DMS153 treated with DMSO at 0.1 percent for 48 hours (cell line): ENCODE measurements at regions not wholly inside any gene's neighbourhood (a gene's known extent, or its start where the extent isn't known, plus 50 kb on each side); places are given as distances from the start of the nearest gene placed in this dataset.

Source experiments
- DNase-seq: peaks from one replicate; lab custom pipeline; 2025; ENCODE audit not compliant: unreplicated experiment; lab: John Stamatoyannopoulos, UW

DNA sequence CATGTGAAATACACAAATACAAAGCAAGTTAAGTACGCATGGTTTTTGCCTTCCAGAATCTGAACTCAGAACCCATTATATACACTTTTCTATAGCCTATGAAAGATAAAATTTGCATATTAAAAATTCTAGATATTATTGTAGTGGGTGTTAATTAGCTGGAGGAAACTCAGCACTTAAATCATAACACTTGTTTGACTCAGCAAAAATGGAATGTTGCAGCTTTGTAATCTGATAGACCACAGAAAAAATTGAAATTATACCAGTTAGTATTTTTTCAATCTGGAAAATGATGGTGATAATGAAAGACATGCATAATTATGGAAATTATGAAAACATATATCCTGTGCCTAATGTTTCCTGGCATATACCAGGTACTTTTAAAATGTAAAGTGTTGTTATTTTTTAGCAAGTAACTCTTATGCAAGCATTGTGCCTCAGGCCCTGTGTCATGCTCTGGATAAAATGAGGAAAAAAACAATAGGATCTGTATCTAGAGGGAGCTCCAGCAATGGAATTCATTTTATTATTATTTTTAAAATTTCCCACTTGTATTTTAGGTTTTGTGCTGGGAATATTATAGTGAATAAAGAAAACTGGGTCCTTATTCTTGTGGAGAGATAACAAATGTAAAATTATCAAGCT is 490.4 kb upstream of the SEMA3A start:
- no peak for DNase-seq

- no peak for DNase-seq
Observed at GRCh38 chr7:84682543-84682942, 488.0 kb upstream of the SEMA3A start.

GRCh38 chr7:84678841-84679240 is 484.3 kb upstream of the SEMA3A start:
- DNase-seq = no peak

- DNase-seq = no peak
Observed at GRCh38 chr7:84677117-84677732, 482.6 kb upstream of the SEMA3A start.

GRCh38 chr7:84675633-84676034 is 481.0 kb upstream of the SEMA3A start:
- no peak for DNase-seq

DNA sequence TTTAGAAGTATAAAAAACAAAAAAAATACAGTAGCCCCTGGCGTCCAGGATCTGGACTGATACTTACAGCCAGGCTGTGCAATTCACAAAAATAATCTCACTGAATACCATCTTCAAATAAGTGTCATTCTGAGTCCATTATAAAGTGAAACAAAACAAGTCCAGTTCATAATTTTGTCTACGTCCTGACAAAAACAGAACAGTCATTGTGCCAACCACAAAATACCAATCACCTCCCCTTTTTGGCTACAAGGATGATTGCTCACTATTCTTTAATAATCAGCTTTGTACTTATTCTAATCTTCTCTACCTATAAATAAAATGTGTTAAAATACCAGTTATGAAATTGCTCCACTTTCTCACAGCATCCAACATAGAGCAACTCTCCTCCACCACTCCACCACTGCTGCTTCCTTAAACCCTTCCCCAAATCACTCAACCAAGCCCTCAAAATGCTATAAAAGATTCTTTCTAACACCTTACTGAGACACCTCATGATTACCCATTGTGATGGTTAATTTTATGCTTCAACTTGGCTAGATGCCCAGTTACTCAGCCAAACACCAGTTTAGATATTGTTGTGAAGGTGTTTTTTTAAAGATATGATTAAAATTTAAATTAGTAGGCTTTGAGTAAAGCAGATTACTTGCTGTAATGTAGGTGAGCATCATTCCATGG is 479.8 kb upstream of the SEMA3A start:
- DNase-seq = no peak

DNA sequence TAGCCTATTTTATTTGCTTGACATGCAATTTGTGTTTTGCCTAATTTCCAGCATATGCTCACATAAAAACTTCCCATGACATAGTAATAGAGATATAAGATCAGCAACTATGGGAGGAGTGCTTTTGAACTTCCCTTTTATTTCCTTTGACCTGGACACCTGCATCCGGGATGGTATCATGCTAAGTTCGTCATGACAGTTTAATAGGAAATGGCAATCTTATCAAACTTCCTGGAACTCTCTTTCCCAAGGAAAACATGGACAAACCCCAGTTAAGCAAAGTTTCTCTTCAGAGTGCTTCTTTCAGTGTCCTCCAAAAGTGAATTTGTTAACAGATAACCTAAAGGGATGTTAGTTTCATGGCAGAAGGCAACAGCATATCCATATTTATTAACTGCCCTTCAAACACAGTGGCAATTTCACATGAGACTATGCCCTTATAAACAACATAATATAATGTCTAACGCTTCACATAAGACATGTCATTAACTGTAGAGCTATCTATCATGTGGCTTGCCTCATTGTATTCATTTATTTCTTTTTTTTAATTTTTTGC is 474.7 kb upstream of the SEMA3A start:
- DNase-seq = no peak

GRCh38 chr7:84668116-84668515 is 473.5 kb upstream of the SEMA3A start:
- no peak for DNase-seq

GRCh38 chr7:84666651-84667050 is 472.1 kb upstream of the SEMA3A start:
- DNase-seq = no peak

DNA sequence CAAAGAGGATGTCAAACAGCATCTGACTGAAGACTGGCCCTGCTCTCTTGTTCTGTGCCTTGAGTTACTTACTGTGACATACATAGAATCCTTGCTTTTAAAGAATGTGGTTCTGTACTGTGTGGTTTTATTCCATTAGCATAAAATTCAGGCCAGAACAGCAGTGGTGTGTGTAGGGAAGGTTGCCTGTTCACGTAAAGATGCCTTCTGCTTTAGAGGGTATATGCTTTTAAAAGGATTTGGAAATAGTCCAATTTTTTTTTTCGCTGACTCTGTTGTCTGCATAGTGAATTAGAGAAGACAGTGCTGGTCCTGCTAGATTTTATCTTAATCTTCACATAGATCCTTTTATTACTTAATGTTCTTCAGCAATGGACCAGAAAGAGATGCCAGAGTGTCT is 470.8 kb upstream of the SEMA3A start:
- no peak for DNase-seq

GRCh38 chr7:84664626-84665025 is 470.0 kb upstream of the SEMA3A start:
- no peak for DNase-seq

DNA sequence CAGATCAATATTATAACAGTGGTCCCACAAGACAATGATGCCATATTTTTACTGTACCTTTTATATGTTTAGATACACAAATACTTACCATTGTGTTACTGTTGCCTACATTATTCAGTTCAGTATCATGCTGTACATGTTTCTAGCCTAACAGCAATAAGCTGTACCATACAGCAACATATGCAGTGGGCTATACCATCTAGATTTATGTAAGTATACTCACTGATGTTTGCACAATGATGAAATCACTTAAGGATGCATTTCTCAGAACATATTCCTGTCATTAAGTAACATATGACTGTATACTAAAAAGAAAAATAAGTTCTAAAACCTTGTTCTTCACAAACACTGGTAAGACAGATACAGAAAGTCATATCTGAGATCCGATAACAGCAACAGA is 468.6 kb upstream of the SEMA3A start:
- DNase-seq = no peak

- DNase-seq = no peak
Observed at GRCh38 chr7:84658286-84658685, 463.7 kb upstream of the SEMA3A start.

DNA sequence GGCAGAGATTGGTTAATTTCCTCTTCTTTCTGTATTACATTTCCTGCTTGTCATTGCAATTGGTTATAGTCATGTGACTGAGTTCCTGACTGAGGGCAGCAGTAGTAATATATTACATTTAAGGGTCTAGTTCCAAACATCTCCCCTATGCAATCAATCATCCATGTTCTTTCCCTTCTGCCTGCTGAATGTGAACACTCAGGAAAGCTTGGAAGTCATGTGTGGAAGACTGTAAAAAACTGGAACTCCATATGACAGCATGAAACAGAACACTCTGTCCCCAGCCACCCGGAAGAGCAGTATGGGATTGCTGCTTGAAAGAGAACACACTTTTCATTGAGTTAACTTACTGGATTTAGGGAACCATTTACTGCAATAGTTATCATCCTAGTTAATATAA is 459.7 kb upstream of the SEMA3A start:
- no peak for DNase-seq

GRCh38 chr7:84651876-84652275 is 457.3 kb upstream of the SEMA3A start:
- no peak for DNase-seq

DNA sequence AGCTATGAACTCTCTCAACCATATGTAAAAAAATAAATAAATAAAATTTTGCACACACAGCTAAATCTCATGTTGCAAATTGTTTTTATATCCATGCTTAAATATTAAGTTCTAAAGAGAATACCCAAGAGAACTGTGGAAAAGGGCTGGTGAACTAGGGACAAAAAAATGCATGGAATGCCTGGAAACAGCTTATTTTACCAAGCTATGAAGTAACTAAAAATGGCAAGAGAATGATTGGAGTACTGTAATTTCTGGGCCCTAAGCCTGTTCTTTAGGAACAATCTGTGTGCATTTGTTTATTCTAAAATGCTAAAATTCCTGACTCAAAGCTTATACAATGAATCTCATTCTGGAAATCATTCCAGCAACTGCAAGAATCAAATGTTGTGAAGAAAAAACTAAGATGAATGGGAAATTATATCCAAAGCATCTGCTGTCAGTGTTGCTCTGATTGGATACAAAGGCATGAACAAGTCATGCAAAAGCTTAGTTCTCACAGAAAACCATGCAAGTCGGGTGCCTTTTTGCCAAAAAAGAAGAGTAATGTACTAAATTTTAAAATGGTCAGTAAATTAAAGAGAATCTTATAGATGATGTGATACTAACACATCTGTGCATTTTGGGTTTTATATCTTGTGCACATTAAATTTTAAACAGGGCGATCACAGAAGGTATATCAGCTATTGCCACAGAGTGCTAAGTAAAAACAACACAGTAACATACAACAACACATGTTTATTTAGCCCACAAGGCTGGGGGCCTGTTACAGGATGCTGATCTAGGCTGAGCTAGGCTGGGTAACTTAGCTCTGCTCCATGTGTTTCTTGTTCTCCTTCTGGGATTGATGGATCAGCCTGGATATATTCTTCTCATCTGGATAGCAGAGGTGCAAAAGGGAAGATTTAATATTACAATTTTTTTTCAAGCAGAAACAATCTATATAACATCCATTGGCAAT is 453.5 kb upstream of the SEMA3A start:
- no peak for DNase-seq

DNA sequence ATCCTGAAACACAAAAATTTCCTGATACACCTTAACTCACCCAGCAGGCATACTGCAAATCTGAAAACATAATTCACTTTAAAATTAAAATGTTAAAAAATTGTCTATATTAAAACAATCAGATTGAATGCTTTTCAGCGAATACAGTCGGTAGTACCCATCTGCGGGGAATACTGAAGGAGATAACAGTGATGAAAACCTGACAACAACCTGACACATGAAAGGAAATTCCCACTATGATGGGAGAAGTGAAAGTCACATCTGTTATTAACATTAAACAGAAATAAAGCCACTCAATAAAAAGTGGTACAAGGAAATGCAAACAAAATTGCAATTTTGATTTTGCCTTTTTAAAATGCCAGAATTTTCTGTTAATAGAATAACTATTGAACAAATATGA is 448.0 kb upstream of the SEMA3A start:
- DNase-seq = no peak

- DNase-seq = no peak
Observed at GRCh38 chr7:84640637-84641036, 446.0 kb upstream of the SEMA3A start.

- no peak for DNase-seq
Observed at GRCh38 chr7:84638339-84638697, 443.7 kb upstream of the SEMA3A start.

DNA sequence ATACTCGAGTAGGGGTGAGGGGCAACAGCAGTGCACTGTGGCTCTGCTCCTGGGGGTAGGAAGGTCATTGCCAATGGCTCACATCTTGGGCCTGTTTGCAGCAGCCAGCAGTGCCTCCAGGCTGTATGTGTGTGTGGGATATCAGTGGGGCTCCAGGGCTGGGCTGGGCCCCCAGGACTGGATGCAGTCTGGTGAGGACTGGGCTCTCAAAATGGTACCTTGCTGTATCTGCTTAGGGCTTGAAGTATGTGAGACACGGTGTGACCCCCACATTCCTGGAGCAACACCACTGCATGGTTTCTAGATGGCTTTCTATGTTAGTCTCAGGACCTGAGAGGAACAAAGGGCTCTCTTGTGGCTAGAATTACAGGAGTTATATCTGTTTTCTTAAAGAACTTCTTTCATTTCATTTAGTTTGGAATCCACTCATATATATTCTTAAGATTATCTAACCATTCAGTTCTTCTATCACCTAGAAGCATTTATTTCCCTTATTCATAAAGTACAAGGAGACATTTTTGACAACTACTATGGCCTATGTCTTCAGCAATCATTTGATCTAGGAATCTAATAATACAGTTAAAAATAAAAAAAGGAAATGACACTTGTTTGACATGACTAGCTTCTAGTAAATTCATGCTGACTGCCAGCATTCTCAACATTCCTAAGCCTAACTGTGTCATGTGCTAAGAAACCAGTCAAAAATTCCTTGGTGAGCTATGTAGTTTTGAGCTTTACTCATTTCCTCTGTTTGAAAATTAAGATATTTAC is 443.2 kb upstream of the SEMA3A start:
- DNase-seq = no peak
